ENCODE measurements at regions not wholly inside any gene's neighbourhood (a gene's known extent, or its start where the extent isn't known, plus 50 kb on each side); places are given as distances from the start of the nearest gene placed in this dataset.

GRCh38 chr5:145680767-145681166 is 154.4 kb downstream of the PRELID2 start (continued):
- TF ChIP-seq ELF1 (tag; IDR thresholded peaks at IDR 0.05) (no peak), RREB1 (CRISPR knock-in tag; IDR thresholded peaks at IDR 0.05) (no peak), FOS (IDR thresholded peaks at IDR 0.05; ENCODE audit: extremely low read depth, insufficient read length) (no peak)

- in situ Hi-C loops (cut with MboI) (loop anchor here (10.0 kb wide), 2 partner anchors 205 to 375 kb away; no protein-coding TSS in a partner anchor), intact Hi-C loops (cut with micrococcal nuclease) (loop anchor here (2.0 to 10.0 kb wide), 3 partner anchors 145 to 745 kb away; no protein-coding TSS in a partner anchor)
- H3K9me3 ChIP-seq (replicated peaks; ENCODE audit: control insufficient read depth, insufficient read depth, low read depth, low read length) = no peaks in the 10 kb centered on the region
- no peak for TF ChIP-seq BCL6 (CRISPR knock-in tag; IDR thresholded peaks at IDR 0.05)
- peak; percentile 51 for TF ChIP-seq CTCFL (IDR thresholded peaks at IDR 0.05; ENCODE audit: borderline replicate concordance, insufficient read depth, low read depth, low read length, poor library complexity, severe bottlenecking)
- no peak for TF ChIP-seq POLR2B (IDR thresholded peaks at IDR 0.05; ENCODE audit: low read depth, partially characterized antibody)
- peak; percentile 31 to 41 (median 40); a peak in 4 of 6 replicates for TF ChIP-seq CTCF (IDR thresholded peaks at IDR 0.05 in 2 of 3, conservative IDR thresholded peaks at IDR 0.05 in 1 of 3; ENCODE audit: insufficient read depth in 2 of 3, low read depth in 1 of 3, low read length in 3 of 3)
- peak; percentile 14 to 41 (median 28) for DNase-seq (ENCODE audit: extremely low read depth in 1 of 4, low spot score in 3 of 4)
- BruUV-seq (replicated peaks) = no TSS peak
- H3K4me1 ChIP-seq (replicated peaks in 1 of 2; ENCODE audit: control insufficient read depth in 2 of 2, insufficient read depth in 2 of 2, low read length in 2 of 2) = peaks cover 0 to 10% of the 10 kb centered on the region in 2 experiments; a peak in 2 of 5 replicates
- no peak overlapping the region for H2AFZ ChIP-seq (ENCODE audit: low read depth, low read length)
- H3K27ac ChIP-seq (ENCODE audit: extremely low read depth, low read depth, low read length) = no peak overlapping the region
- no peak for FAIRE-seq
- no peak overlapping the region for H3K9ac ChIP-seq (ENCODE audit: insufficient read depth in 1 of 2, low read depth in 2 of 2, low read length in 2 of 2)
- ATAC-seq = peak; percentile 77
- no peaks in the 10 kb centered on the region for H4K20me1 ChIP-seq (replicated peaks; ENCODE audit: control insufficient read depth, insufficient read depth, low read length)
- H3K27me3 ChIP-seq (ENCODE audit: control insufficient read depth in 2 of 2, insufficient read depth in 2 of 2, low read length in 2 of 2) = no peaks in the 10 kb centered on the region
- no peaks in the 10 kb centered on the region for H3K36me3 ChIP-seq (ENCODE audit: control insufficient read depth, insufficient read depth, low read length)
- H3K9me1 ChIP-seq (ENCODE audit: control insufficient read depth, insufficient read depth, low read length) = no peaks in the 10 kb centered on the region
- no peak overlapping the region for H3K4me2 ChIP-seq (ENCODE audit: insufficient read depth, low read length)
- ChIA-PET POLR2A (no interaction called here), CTCF (ENCODE audit: low intra/inter-chr PET ratio) (no interaction called here)
- H3K4me3 ChIP-seq = no peak overlapping the region
- no peaks in the 10 kb centered on the region for H3K79me2 ChIP-seq (ENCODE audit: control insufficient read depth, insufficient read depth, low read length)
Measured at GRCh38 chr5:145680169-145680568, 155.0 kb downstream of the PRELID2 start.

All from K562 (cell line).